Spleen (tissue), 11 donors: ENCODE measurements at regions not wholly inside any gene's neighbourhood (a gene's known extent, or its start where the extent isn't known, plus 50 kb on each side); places are given as distances from the start of the nearest gene placed in this dataset.
A peak's percentile ranks its signal among the peaks of the same experiment; 100 is the strongest.

Experiments
- DNase-seq: peaks from one replicate; pipeline ENCODE4 v3.0.0-alpha.2; 2020
- H3K27ac ChIP-seq, 8 donors: fragments of 200-600 bp; sonication (generic) in 7 of 8; 1 replicate in 4 of 8; 2 replicates in 4 of 8; pipeline versions ENCODE4 v1.5.0 to v1.8.0; 2016 to 2021; ENCODE audit warnings: inconsistent platforms in 4 of 8, mild to moderate bottlenecking in 4 of 8, moderate library complexity in 1 of 8
- H3K27me3 ChIP-seq, 7 donors: fragments of 200-600 bp; sonication (generic) in 6 of 7; replicated peaks in 1 of 7; 1 replicate in 4 of 7; 2 replicates in 3 of 7; pipeline versions ENCODE4 v1.5.0 to v1.8.0; 2016 to 2021; ENCODE audit warnings: inconsistent platforms in 3 of 7, mild to moderate bottlenecking in 1 of 7
- H3K36me3 ChIP-seq, 6 donors: fragments of 200-600 bp; sonication (generic) in 5 of 6; 1 replicate in 4 of 6; 2 replicates in 2 of 6; pipeline versions ENCODE4 v1.5.0 to v1.8.0; 2016 to 2021; ENCODE audit warnings: inconsistent platforms in 2 of 6
- H3K4me1 ChIP-seq, 6 donors: fragments of 200-600 bp; sonication (generic) in 5 of 6; 1 replicate in 3 of 6; 2 replicates in 3 of 6; pipeline versions ENCODE4 v1.5.0 to v1.8.0; 2016 to 2021; ENCODE audit warnings: inconsistent platforms in 3 of 6
- H3K4me3 ChIP-seq, 8 donors: fragments of 200-600 bp; sonication (generic) in 7 of 8; 1 replicate in 4 of 8; 2 replicates in 4 of 8; pipeline versions ENCODE4 v1.5.0 to v1.8.0; 2016 to 2021; ENCODE audit warnings: inconsistent platforms in 4 of 8, mild to moderate bottlenecking in 4 of 8, moderate library complexity in 2 of 8
- H3K9me3 ChIP-seq, 8 donors: fragments of 200-600 bp; sonication (generic) in 7 of 8; 1 replicate in 4 of 8; 2 replicates in 4 of 8; pipeline versions ENCODE4 v1.5.0 to v1.8.0; 2016 to 2021; ENCODE audit warnings: inconsistent platforms in 4 of 8
- CTCF ChIP-seq, 11 experiments: fragments of 200-600 bp in 7 of 11; fragments of 450-650 bp in 4 of 11; sonication (generic) in 4 of 11; IDR thresholded peaks in 8 of 11; conservative IDR thresholded peaks in 3 of 11; 1 replicate in 7 of 11; 2 replicates in 4 of 11; pipeline versions ENCODE4 v1.4.0 to v1.8.0; 2016 to 2021; ENCODE audit warnings: antibody characterized with exemption in 11 of 11, inconsistent platforms in 4 of 11, mild to moderate bottlenecking in 1 of 11
- POLR2A ChIP-seq, 3 donors: fragments of 450-650 bp; IDR thresholded peaks; one replicate each; pipeline ENCODE4 v1.5.1; 2017; ENCODE audit warnings: antibody characterized with exemption in 3 of 3, mild to moderate bottlenecking in 1 of 3
- POLR2AphosphoS5 ChIP-seq, 3 donors: sonication (generic); formaldehyde crosslinking; IDR thresholded peaks; one replicate each; pipeline ENCODE4 v1.5.1; 2017; ENCODE audit warnings: antibody characterized with exemption in 3 of 3
- WGBS, 5 donors: extraction: QIAGEN DNeasy Blood & Tissue Kit in 3 of 5; methylation state at CpG; one replicate each; pipeline versions ENCODE4 v1.1.5 to v1.1.7; 2013 to 2018; 5-methylcytosine and 5-hydroxymethylcytosine counted together
- intact Hi-C: fragments of 100-400 bp; cut with DNase I; formaldehyde crosslinking; loops from one replicate; pipeline ENCODE4 v1.15.0; 2023; ENCODE audit warnings: low total_unique reads
- donor health status: healthy with polysubstance abuse.
- donor health status: DM: no; HTN: no; CAD: no; lungs with moderate emphysema.
- donor health status: DM: no; HTN: no; CAD: no.
- donor health status: Bipolar disorder and iron deficiency.
- donor health status: healthy.
- donor health status: DM: no; HTN: no; CAD: no.
- donor health status: DM: yes; HTN: yes; CAD: no.

- Histone ChIP-seq H3K4me1 (peaks cover 0 to 46% (median 10%) of the 10 kb centered on the region in 6 donors), H3K9me3 (no peaks in the 10 kb centered on the region), H3K27me3 (no peaks in the 10 kb centered on the region), H3K4me3 (no peak overlapping the region), H3K36me3 (peaks cover 0 to 43% (median 2%) of the 10 kb centered on the region in 6 donors), H3K27ac (no peak overlapping the region)
- DNase-seq = no peak
- 31 to 50% (median 42%) methylated on average over 4 to 5 of the region's 5 CpGs for WGBS, 5 donors
- intact Hi-C loops = no loop called here
- TF ChIP-seq POLR2AphosphoS5 (IDR thresholded peaks at IDR 0.05) = no peak
- TF ChIP-seq POLR2A (IDR thresholded peaks at IDR 0.05) = no peak
- TF ChIP-seq CTCF (IDR thresholded peaks at IDR 0.05 in 8 of 11, conservative IDR thresholded peaks at IDR 0.05 in 3 of 11) = no peak
Measured at GRCh38 chr3:124636101-124636862, 94.0 kb upstream of the UMPS start.

- no peaks in the 10 kb centered on the region for H3K9me3 ChIP-seq
- H3K4me3 ChIP-seq = no peak overlapping the region
- intact Hi-C loops = no loop called here
- DNase-seq = no peak
- H3K27ac ChIP-seq = no peak overlapping the region
- H3K27me3 ChIP-seq = no peaks in the 10 kb centered on the region
- H3K4me1 ChIP-seq = peaks cover 0 to 46% (median 10%) of the 10 kb centered on the region in 6 donors
- H3K36me3 ChIP-seq = peaks cover 0 to 43% (median 2%) of the 10 kb centered on the region in 6 donors
- TF ChIP-seq POLR2AphosphoS5 (IDR thresholded peaks at IDR 0.05) = no peak
- no peak for TF ChIP-seq CTCF (IDR thresholded peaks at IDR 0.05 in 8 of 11, conservative IDR thresholded peaks at IDR 0.05 in 3 of 11)
- no peak for TF ChIP-seq POLR2A (IDR thresholded peaks at IDR 0.05)
- 61 to 83% (median 68%) methylated on average over 4 of the region's 4 CpGs for WGBS, 5 donors
Measured at GRCh38 chr3:124636863-124637296, 93.4 kb upstream of the UMPS start.

GRCh38 chr3:124639406-124640237, 90.6 kb upstream of the UMPS start:
- Histone ChIP-seq H3K4me1 (peaks cover 0 to 32% (median 10%) of the 10 kb centered on the region in 6 donors), H3K27me3 (no peaks in the 10 kb centered on the region), H3K4me3 (peak overlapping the region in 1 of 8 donors; percentile 34), H3K27ac (peak overlapping the region in 1 of 8 donors; percentile 36), H3K36me3 (peaks cover 0 to 20% (median 0%) of the 10 kb centered on the region in 6 donors), H3K9me3 (no peaks in the 10 kb centered on the region)
- WGBS, 5 donors = 54 to 65% (median 55%) methylated on average over 6 of the region's 6 CpGs
- DNase-seq = no peak
- no peak for TF ChIP-seq CTCF (IDR thresholded peaks at IDR 0.05 in 8 of 11, conservative IDR thresholded peaks at IDR 0.05 in 3 of 11)
- TF ChIP-seq POLR2A (IDR thresholded peaks at IDR 0.05) = no peak
- TF ChIP-seq POLR2AphosphoS5 (IDR thresholded peaks at IDR 0.05) = no peak
- intact Hi-C loops = no loop called here
